ENCODE measurements at regions not wholly inside any gene's neighbourhood (a gene's known extent, or its start where the extent isn't known, plus 50 kb on each side); places are given as distances from the start of the nearest gene placed in this dataset.
"Not testable (repeated sequence)": the region's sequence is repeated elsewhere in the genome, so short reads cannot be mapped to it uniquely, and the experiment has no call there.

DNA sequence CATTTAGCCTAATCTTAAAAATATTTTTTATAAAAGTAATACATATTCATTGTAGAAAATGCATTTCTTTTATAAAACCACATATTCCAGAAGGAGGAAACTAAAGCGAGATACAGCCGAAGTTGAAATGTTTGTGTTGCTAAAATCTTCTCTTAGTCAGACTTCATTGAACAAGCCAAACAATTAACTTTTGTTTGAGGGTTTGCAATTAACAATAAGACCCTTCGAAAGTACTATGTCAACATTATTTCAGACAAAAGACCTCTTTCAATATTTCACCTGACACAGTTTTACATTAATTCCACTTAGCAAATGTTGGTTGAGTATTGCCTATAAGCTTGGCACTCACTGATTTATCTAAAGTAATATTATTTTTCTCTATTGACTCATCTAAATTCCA is 354.0 kb upstream of the ADAMTS5 start:
- DNase-seq, result no peak

DNA sequence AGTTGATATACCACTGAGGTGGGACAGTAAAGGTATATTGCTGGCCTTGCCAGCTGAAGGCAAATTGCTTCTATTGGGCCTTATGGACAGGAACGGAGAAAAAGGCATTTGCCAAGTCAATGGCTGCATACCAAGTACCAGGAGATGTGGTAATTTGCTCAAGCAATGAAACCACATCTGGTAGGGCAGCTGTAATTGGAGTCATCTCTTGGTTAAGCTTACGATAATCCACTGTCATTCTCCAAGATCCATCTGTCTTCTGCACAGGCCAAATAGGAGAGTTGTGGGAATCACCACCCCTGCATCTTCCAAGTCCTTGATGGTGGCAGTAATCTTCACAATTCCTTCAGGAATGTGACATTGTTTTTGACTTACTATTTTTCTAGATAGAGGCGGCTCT is 350.7 kb upstream of the ADAMTS5 start:
- DNase-seq, result not testable (repeated sequence)

DNA sequence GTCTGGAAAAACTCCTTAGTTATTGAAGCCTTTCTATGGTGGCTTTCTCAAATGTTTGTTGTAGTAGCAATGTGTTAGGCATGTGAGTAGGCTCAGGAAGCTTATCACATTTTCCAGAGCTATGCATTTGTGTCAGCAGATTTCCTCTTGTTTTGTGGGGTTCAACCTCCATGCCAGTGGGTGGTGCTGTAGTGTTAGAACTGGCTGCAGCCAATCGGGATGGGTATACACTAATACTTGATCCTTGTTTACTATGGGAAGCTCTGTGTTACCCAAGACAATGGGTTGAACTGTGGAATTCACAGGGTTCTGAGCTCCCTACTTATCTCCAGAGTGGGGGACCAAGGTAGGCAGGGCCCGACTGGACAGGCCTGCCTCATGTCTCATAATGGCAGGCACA is 348.5 kb upstream of the ADAMTS5 start:
- DNase-seq, result no peak

DNA sequence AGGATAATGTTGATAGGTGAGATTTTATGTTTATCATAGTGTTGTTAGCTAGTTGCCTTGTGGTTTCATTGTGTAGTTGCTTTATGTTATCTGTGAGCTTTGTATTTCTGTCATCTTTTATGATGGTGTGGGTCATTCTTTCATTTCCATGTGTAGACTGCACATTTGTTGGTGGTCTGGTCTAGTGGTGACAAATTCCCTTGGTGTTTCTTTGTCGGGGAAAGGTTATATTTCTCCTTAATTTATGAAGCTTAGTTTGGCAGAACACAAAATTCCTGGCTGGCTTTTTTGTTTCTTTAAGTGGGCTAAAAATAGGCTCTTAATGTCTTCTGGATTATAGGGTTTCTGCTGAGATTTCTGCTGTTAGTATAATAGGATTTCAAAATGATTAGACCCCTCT is 347.2 kb upstream of the ADAMTS5 start:
- DNase-seq, result no peak

DNA sequence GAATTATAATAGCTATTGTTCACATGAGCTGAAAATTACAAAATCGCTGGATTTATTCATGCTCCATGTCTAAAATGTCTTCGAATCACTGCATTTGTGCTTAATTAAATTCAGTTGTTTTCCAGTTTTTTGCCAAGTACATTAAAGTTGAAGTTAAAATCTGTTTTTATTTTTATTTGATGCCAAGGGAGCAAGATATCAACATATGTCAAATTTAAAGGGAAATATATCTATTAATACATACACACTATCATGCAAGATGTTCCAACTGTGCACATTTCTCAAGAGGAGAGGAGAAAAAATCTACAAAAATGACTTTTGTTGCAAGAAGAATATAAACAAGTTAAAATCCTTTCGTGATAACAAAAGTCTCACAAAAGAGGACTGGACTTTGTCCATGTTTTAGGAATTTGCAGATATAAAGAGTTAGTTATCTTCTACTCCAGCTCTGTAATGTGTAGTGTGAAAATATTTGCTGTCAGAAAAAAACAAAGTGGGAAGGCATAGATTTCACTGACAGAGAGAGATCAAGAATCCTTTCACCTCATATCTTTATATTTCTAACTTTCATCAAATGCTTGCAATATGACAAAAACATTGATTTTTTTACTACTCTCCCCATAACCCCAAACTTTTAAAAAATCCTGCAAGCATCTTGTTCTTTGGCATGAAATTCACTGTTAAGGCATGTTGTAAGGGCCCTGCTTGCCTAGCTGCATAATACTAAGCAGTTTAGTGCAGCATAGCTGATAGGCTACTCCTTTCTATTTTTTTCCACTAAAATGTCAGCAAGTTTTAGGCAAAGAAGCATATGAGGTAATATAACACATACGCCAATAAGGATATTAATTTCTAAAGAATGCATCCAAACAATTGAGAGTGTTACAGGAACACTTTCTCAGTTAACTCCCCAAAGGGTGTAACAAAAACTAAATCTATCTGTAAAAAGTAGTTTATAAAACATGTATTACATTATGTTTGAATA is 340.2 kb upstream of the ADAMTS5 start:
- DNase-seq, result no peak

DNA sequence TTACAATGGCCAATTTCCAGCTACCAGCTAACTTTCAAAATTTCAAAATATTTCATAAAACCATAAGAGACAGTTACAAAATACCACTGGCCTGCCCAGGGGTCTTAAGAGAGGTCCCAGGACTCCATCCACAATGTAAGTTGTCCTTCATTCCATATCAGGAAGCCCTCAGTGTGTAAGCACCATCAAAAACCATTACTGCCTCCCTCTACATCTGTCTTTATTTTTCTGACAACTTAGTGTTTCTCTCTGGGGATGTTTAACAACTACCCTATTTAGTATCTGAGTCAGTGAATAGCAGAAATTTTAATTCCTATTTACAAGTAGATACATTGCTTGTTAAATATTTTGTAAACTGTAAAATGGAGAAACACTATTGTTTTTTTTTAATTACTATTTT is 339.3 kb upstream of the ADAMTS5 start:
- DNase-seq, result no peak

DNA sequence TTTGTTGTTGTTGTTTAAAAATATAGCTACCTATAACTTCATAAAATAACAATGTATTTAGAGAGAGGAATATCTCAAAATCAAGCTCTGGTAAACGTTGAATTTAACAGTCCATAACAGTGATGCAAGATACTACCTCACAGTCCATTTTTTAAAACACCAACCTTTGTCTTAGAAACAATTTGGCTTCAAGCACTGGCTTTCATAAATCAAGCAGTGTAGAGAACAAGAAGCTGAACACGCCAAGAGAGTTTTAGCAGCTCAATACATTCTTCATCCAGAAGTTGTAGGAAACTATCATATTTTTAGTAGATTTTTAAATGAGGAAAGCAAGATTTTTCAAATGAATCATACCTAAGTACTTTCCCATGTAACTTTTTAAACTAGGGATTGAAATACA is 334.3 kb upstream of the ADAMTS5 start:
- DNase-seq, result no peak

DNA sequence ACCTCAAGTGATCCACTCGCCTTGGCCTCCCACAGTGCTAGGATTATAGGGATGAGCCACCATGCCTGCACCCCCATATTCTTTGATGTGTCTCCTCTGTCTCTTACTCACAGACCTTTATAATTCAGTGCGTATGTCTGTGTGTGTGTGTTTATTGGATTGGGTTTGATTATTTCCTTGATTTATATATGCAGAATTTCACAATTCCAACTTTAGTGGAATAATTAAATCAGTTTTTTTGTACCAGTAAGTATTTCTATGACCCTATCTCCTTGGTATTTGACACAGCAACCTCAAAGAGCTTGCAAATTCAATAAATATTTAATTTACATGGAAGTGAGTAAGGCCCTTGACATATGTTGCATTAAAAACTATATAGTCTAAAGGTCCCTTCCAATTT is 333.9 kb upstream of the ADAMTS5 start:
- DNase-seq, result no peak

DNA sequence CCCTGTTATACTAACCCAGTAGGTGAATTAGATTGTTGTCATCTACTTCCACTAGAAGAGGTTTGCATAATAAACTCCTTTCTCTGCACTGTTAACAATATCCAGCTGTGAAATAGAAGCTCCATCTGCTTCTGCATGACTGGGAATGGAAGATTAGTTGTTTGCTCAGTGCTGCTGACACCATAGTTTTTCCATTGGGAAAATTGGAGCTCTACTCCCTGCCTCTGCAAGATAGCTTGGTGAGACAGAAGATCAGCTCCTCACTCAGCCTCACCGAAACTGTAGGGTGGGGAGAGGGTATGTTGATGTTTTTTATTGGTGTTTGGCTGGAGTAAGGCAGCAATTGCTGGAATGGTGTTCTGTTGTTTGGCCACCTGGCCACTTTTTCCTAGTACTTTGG is 331.6 kb upstream of the ADAMTS5 start:
- no peak for DNase-seq

DNA sequence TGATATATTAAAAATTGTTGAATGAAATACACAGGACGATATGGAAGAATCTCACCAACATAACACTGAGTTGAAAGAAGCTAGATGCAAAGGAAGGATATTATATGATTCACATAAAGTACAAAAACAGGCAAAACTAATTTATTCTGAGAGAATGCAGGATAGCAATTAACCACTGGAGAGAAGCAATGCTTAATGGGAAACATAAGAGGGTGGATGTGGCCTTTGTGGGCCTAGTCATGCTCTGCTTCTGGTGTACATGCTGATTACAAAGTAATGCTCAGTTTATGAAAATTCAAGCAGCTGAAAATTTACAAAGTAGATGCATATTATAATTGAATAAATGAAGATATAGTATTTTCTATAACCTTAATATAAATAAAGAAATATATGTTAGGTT is 326.4 kb upstream of the ADAMTS5 start:
- no peak for DNase-seq

DNA sequence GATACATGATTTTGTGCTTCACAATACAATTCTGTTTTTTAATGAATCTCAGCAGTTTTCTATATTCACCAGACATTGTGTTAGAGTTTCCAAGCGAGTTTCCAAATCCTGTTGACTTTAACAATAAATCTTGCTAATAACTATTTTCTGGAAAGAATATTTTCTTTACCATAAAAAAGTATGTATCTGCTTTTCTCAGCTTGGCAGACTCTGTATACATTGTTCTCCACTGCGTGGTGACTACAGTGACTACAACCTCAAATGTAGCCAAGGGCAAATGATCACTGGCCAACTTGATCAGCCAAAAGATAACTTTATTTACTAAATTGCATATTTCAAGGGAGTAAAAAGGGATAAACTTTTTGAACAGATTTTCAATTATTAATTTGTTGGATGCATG is 325.9 kb upstream of the ADAMTS5 start:
- DNase-seq, result no peak

DNA sequence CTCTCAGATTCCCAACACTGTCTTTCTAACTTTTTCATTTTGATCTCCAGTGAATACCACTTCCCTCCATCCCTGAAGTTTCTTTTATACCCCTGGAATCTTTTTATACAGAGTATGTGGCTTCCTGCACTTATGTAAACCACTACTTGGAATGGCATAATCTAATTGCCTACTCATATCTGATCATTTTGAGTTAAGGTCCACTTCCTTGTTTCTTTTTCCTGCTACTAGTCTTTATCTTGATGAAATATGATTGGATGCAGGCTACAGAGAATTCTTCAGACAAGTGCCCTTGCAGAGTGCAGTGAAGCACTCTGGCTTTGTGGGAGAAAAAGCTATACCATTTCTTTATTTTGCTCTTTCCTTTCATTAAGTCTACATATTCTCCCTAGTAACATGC is 325.3 kb upstream of the ADAMTS5 start:
- DNase-seq, result no peak

DNA sequence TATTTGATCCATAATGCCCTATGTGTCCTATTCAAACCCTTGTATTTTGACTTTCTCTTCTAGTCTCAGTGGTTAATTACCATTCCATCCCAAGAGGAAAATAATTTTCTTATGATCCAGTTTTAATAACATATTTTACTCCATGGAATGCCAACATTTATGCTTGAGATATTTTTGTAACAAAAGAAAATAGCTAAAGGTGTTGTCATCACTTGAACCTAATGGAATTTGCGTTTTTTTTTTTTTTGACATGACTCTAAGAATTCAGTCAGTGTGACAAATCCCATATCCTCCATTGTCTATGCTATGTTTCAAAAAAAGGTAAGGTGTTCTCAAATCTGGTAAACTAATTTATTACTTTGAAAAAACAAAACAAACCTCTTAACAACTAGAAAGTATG is 324.1 kb upstream of the ADAMTS5 start:
- no peak for DNase-seq

DNA sequence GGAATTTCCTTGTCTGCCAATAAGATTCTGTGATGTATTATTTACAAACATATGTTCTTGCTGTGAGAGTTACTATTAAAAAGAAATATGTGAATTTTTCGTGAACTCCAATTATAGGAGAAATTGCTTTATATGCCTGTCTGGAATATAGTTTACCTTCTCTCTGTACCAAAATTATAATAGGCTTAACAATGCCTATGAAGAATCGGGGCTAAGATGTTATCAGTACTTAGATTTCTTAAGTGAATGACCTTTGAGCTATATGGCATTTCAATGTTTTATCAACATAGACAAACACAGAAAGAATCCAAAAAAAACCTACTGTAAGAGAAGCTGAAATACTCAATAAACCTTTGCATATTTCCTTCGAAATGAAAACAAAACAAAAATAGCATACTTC is 323.1 kb upstream of the ADAMTS5 start:
- no peak for DNase-seq

DNA sequence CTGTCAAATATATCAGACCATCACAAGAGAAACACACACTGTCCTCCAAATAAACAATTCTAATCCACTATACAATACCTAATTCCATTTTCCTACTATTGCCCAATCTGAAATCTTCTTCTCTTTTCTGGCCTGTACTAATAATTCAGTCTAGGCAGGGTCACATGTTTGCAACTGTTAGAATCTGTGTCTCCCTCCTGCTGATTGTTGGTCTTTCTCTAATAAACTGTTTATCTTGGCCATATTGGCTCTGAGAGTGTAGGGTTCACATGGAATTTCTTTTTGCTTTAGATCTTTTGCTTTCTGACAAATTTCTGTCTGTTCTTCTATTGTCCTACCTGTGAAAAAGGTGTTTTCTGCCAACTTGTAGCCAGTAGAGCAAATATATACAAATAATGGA is 319.9 kb upstream of the ADAMTS5 start:
- no peak for DNase-seq

DNA sequence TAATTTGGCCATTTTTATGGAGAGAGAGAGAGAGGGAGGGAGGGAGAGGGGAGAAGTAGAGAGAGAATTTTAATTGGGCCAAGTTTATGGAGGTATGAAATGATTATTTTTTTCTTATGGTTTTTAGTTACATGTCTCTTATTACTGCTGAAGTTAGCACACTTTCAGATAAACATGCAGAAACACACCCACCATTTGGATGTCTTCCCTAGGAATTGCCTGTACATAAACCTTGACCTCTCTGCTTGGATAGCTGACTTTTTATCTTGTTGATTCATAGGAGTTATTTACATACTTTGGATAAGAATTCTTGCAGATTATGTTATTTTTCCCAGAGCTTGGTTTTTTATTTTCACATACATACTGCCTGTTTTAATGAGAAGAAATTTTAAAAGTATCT is 310.2 kb upstream of the ADAMTS5 start:
- DNase-seq, result no peak

DNA sequence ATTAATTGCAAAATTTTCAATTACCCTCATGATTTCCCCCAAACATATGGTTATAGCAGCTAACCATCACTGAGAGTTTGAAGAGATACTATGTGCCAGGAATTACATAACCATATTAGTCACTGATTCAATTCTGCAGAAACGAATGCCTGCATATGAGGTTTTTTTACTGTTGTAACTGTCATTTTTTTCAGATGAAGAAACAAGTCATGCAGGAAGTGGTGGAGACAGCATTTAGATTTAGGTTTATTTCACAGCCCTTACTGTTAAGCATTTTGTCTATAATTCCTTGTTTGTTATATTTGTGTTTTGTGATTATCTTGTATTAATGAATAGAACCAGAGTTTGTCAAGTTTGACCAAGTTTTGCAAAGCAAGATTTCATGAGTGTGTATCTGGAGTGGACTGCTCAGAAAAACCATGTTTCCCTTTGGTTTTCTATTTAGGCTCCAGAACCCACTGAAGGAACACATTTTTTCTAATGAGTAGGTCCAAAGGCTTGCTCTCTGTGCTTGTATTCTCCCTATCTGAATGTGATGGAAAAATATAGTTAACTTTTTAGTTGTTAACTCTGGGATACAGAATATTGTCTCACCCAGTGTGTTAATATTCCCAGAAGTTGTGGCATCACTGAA is 308.5 kb upstream of the ADAMTS5 start:
- DNase-seq, result no peak

DNA sequence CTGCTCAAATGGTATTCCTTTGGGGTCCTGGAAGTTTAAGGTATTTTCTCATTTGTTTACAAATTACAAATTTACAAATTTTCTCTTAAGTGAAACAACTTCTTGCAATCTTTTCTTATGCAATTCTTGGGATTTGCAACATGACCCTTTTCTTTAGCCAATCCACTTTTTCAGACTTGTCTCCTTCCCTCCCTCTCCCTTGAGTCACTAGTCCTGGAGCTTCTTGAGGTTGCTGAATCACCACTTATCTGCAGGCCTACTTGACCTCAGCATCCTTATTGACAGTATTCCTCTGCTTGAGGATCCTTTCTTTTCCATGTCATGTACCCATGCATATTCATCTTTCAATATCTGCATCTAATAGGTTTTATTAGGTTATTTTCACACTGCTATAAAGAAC is 302.8 kb upstream of the ADAMTS5 start:
- no peak for DNase-seq

DNA sequence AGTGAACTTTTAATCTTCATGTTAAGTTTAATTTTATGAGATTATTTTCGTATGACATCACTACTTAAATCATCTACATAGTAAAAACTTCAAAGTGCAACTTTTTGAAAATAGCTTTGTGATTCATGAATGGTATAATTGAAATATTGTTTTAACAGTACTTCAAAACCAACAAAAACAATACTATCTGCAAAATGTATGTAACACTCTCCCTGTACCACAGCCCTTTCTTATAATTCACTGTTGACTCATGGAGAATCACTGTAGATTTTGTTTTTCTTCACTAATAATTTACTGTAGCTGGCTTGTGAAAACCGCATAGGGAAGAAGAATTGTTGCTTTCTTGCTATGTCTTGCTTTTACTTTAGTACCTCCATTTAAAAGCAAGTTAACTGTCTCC is 301.4 kb upstream of the ADAMTS5 start:
- DNase-seq, result no peak

DNA sequence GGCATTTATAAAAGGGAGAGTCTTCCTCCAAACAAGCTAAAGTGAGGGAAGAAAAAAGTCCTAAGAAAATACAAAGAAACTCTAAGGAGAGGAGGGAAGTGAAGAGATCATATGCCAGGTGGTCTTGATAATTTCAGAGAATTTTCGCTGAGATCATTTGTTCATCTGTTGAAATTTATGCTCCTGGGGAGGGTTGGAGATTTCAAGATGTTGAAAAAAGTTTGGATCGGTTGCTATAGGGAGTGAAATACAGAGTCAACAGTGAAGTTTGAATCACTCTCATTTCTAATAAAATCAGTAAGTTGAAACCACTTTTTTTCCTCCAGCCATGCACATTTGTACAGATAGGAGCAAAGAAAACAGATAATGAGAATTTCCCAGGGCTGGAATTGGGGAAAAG is 299.1 kb upstream of the ADAMTS5 start:
- DNase-seq, result no peak

DNA sequence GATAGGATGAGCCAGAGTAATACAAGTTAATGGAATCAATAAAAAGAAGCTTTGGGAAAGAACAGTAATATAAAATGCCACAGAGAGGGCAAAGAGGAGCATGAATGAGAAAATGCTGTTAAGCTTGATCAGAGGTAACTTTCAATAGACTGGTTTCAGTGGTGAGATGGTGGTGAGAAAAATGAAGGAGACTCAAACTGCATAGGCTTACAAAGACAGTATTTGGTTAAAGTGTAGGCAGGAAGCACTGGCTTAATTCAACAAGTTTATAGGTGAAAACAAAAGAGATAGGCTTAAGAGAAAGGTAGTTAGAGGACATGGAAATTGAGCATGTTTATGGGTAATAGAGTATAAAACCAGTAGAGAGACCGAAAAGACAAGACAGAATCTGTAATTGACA is 298.6 kb upstream of the ADAMTS5 start:
- DNase-seq, result no peak

DNA sequence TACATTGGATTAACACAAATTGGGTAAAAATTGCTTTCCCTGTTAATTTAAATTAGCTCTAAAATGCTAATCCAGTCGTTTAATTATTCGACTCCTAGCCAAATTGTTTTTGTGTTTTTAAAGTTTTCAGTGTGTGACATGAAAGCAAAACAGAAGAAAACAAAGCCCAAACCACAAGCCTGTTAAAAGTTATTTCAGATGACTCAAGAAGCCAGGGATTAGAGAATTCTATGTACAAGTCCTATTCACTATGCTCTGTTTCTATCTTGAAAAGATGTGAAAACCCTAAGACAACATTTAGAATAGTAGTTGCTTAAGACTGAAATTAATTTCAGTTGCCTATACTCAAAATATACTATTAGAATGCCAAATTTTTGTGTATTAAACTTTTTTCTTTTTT is 294.8 kb upstream of the ADAMTS5 start:
- DNase-seq, result no peak

DNA sequence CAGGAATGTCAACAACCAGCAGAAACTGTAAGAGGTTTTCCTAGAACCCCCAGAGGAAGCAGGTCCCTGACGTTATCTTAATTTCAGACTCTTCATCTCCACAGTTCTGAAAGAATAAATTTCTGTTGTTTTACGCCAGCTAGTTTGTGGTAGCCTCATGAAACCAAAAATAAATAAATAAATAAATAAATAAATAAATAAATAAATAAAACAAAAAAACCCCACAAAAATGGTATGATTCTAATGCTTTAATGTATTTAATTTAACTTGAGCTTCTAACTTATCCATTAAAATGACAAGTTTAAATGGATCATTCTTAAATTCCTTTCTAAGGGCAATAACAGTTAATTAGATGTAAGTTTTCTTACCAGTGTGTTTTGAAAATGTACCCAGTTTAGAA is 293.8 kb upstream of the ADAMTS5 start:
- no peak for DNase-seq

DNA sequence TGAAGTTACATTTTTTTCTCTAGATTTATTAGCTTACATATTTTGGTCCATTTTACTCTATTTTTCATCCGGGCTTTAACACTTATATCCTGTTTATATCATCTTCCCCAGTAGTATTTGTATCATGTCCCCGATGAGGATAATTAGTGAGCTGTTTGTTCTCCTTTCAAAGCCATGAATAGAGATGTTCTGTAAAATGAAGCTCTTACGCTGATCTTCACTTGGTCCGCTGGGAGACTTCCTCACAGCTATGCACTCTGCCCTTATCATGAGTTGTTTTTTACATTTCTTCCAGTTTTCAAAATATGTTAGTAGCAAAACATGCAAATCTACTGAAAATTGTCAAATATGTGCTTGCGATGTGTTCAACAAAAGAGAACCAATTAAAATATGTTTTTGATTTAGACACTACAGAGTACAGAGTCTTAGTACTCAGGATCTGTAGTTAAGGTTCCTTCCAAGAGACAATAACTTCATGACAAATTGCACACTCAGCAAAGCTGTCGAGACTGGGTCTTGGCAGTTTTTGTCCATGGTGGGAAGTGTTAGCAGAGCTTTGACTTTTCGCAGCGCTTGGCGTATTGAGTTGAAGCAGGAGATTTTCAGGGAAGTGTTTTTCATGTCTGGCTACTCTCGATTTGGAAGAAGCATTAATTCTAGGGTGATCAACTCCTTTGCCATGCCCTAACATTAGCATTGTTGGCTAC is 292.0 kb upstream of the ADAMTS5 start:
- no peak for DNase-seq

All from NCI-H2029 treated with DMSO at 0.1 percent for 48 hours (cell line).